ENCODE measurements at regions not wholly inside any gene's neighbourhood (a gene's known extent, or its start where the extent isn't known, plus 50 kb on each side); places are given as distances from the start of the nearest gene placed in this dataset.

GRCh38 chr7:25407053-25407452, 178.8 kb upstream of the NPVF start:
- H3K27me3 ChIP-seq (ENCODE audit: insufficient read depth, low read length) = peaks cover 60% of the 10 kb centered on the region; the same call in 1 of the 2 replicates
- no TSS peak for BruUV-seq (replicated peaks)
- H4K20me1 ChIP-seq (ENCODE audit: insufficient read depth) = no peaks in the 10 kb centered on the region
- no peak overlapping the region for H3K4me3 ChIP-seq (replicated peaks in 1 of 2; ENCODE audit: low read depth in 1 of 2, low read length in 2 of 2)
- H3K4me2 ChIP-seq (ENCODE audit: low read length) = no peak overlapping the region
- no peak overlapping the region for H3K9ac ChIP-seq (ENCODE audit: low read length)
- H3K27ac ChIP-seq (ENCODE audit: low read depth, low read length) = no peak overlapping the region
- intact Hi-C loops (cut with micrococcal nuclease) = no loop called here
- no peaks in the 10 kb centered on the region for H3K36me3 ChIP-seq (ENCODE audit: control insufficient read depth in 1 of 2, insufficient read depth in 2 of 2, low read length in 2 of 2)
- H3K4me1 ChIP-seq (ENCODE audit: control insufficient read depth in 1 of 2, insufficient read depth in 2 of 2, low read length in 2 of 2) = no peaks in the 10 kb centered on the region
- H3K9me2 ChIP-seq (ENCODE audit: insufficient read depth) = no peaks in the 10 kb centered on the region
- H3K79me2 ChIP-seq (ENCODE audit: insufficient read depth, low read length) = no peaks in the 10 kb centered on the region
- ChIA-PET CTCF (no interaction called here), POLR2A (no interaction called here), RAD21 (ENCODE audit: low non-redundant PET in 1 of 2, low total read pairs in 2 of 2, uncharacterized antibody in 2 of 2, unreplicated experiment in 2 of 2) (no interaction called here)
- DNase-seq (ENCODE audit: low read depth, low spot score) (no peak), ATAC-seq (no peak)
- no peak overlapping the region for H2AFZ ChIP-seq (ENCODE audit: low read depth, low read length, poor library complexity, severe bottlenecking)
- TF ChIP-seq SIN3A (IDR thresholded peaks at IDR 0.05; ENCODE audit: low read depth) (no peak), YY1 (IDR thresholded peaks at IDR 0.05; ENCODE audit: extremely low read depth, insufficient replicate concordance, low read depth, low read length) (no peak), CBX3 (IDR thresholded peaks at IDR 0.05; ENCODE audit: low read depth) (no peak), CEBPB (IDR thresholded peaks at IDR 0.05; ENCODE audit: low read depth) (no peak), SRF (IDR thresholded peaks at IDR 0.05; ENCODE audit: low read depth) (no peak)
- no peaks in the 10 kb centered on the region for H3K9me3 ChIP-seq (ENCODE audit: control insufficient read depth in 1 of 2, insufficient read depth in 1 of 2, low read depth in 1 of 2, low read length in 2 of 2)

GRCh38 chr7:25408012-25408687, 179.9 kb upstream of the NPVF start:
- no peak overlapping the region for H3K27ac ChIP-seq (ENCODE audit: low read depth, low read length)
- no peaks in the 10 kb centered on the region for H3K4me1 ChIP-seq (ENCODE audit: control insufficient read depth in 1 of 2, insufficient read depth in 2 of 2, low read length in 2 of 2)
- no TSS peak for BruUV-seq (replicated peaks)
- H3K9me2 ChIP-seq (ENCODE audit: insufficient read depth) = no peaks in the 10 kb centered on the region
- intact Hi-C loops (cut with micrococcal nuclease) = no loop called here
- H3K4me3 ChIP-seq (replicated peaks in 1 of 2; ENCODE audit: low read depth in 1 of 2, low read length in 2 of 2) = no peak overlapping the region
- no peaks in the 10 kb centered on the region for H3K9me3 ChIP-seq (ENCODE audit: control insufficient read depth in 1 of 2, insufficient read depth in 1 of 2, low read depth in 1 of 2, low read length in 2 of 2)
- no peak overlapping the region for H3K4me2 ChIP-seq (ENCODE audit: low read length)
- DNase-seq (ENCODE audit: low read depth, low spot score) (no peak), ATAC-seq (no peak)
- ChIA-PET RAD21 (ENCODE audit: low non-redundant PET in 1 of 2, low total read pairs in 2 of 2, uncharacterized antibody in 2 of 2, unreplicated experiment in 2 of 2) (no interaction called here), CTCF (no interaction called here), POLR2A (no interaction called here)
- no peaks in the 10 kb centered on the region for H3K36me3 ChIP-seq (ENCODE audit: control insufficient read depth in 1 of 2, insufficient read depth in 2 of 2, low read length in 2 of 2)
- H3K27me3 ChIP-seq (ENCODE audit: insufficient read depth, low read length) = peaks cover 52% of the 10 kb centered on the region; the same call in 1 of the 2 replicates
- H2AFZ ChIP-seq (ENCODE audit: low read depth, low read length, poor library complexity, severe bottlenecking) = no peak overlapping the region
- no peaks in the 10 kb centered on the region for H4K20me1 ChIP-seq (ENCODE audit: insufficient read depth)
- H3K9ac ChIP-seq (ENCODE audit: low read length) = no peak overlapping the region
- H3K79me2 ChIP-seq (ENCODE audit: insufficient read depth, low read length) = no peaks in the 10 kb centered on the region
- TF ChIP-seq SP1 (IDR thresholded peaks at IDR 0.05; ENCODE audit: low read depth) (no peak), TCF7L2 (IDR thresholded peaks at IDR 0.05; ENCODE audit: borderline replicate concordance, extremely low read depth, insufficient read depth, insufficient read length) (no peak), SIN3A (IDR thresholded peaks at IDR 0.05; ENCODE audit: low read depth) (no peak), REST (IDR thresholded peaks at IDR 0.05; ENCODE audit: low read depth) (no peak), SRF (IDR thresholded peaks at IDR 0.05; ENCODE audit: low read depth) (no peak), ZNF274 (IDR thresholded peaks at IDR 0.05; ENCODE audit: low read depth, low read length) (no peak), CEBPB (IDR thresholded peaks at IDR 0.05; ENCODE audit: low read depth) (no peak), ZFX (IDR thresholded peaks at IDR 0.05) (no peak), CBX3 (IDR thresholded peaks at IDR 0.05; ENCODE audit: low read depth) (no peak), EGR1 (IDR thresholded peaks at IDR 0.05; ENCODE audit: low read depth) (no peak), POLR2AphosphoS5 (IDR thresholded peaks at IDR 0.05; ENCODE audit: low read depth, low read length) (no peak), EZH2 (IDR thresholded peaks at IDR 0.05) (no peak), FOSL1 (IDR thresholded peaks at IDR 0.05; ENCODE audit: low read depth) (no peak), ATF3 (IDR thresholded peaks at IDR 0.05) (no peak), RAD21 (IDR thresholded peaks at IDR 0.05; ENCODE audit: low read depth) (no peak)

Measured in HCT116 (cell line).